ENCODE measurements at regions not wholly inside any gene's neighbourhood (a gene's known extent, or its start where the extent isn't known, plus 50 kb on each side); places are given as distances from the start of the nearest gene placed in this dataset.
"Not testable (repeated sequence)": the region's sequence is repeated elsewhere in the genome, so short reads cannot be mapped to it uniquely, and the experiment has no call there.

DNA sequence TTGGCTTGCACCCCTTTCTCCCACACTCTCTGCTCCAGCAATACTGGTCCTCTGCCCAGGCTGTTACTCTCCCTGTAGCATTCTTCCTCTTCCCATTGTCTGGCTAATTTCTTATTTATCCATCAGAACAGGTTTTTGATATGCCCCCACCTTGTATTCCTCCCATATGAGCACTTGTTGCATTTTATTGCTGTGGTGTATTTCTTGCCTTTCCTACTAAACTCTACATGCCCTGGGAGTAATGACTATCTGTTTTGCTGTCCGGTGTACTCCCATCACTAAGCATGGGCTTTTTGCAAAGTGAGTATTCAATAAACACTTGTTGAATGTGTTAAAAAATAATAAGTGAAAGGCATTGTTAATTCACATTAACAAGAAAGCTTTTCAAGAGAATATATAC is 104.3 kb upstream of the RANBP3L start:
- TF ChIP-seq, protein P1, sequence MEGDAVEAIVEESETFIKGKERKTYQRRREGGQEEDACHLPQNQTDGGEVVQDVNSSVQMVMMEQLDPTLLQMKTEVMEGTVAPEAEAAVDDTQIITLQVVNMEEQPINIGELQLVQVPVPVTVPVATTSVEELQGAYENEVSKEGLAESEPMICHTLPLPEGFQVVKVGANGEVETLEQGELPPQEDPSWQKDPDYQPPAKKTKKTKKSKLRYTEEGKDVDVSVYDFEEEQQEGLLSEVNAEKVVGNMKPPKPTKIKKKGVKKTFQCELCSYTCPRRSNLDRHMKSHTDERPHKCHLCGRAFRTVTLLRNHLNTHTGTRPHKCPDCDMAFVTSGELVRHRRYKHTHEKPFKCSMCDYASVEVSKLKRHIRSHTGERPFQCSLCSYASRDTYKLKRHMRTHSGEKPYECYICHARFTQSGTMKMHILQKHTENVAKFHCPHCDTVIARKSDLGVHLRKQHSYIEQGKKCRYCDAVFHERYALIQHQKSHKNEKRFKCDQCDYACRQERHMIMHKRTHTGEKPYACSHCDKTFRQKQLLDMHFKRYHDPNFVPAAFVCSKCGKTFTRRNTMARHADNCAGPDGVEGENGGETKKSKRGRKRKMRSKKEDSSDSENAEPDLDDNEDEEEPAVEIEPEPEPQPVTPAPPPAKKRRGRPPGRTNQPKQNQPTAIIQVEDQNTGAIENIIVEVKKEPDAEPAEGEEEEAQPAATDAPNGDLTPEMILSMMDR (IDR thresholded peaks at IDR 0.05; ENCODE audit: insufficient read depth, missing control alignments): no peak
- no peak for FAIRE-seq
- no peak for DNase-seq (ENCODE audit: insufficient read length, low spot score)

DNA sequence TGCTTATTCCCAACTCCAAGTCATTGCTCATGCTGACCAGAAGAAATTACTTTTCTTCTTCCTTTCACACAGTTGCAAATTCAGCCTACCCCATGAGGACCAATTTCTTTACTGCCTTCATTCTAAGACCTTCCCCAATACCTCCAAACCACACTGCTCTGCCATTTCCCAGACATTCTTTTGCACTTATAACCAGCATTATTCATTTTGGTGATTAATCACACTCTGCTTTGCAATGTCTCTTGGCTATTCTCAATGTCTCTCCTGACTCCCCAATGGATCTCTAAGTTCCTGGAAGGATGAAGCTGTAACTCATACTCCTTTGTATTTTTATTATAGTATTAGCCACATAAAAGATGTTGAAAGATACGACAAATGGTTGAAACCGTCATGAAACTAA is 105.7 kb upstream of the RANBP3L start:
- no peak for FAIRE-seq

DNA sequence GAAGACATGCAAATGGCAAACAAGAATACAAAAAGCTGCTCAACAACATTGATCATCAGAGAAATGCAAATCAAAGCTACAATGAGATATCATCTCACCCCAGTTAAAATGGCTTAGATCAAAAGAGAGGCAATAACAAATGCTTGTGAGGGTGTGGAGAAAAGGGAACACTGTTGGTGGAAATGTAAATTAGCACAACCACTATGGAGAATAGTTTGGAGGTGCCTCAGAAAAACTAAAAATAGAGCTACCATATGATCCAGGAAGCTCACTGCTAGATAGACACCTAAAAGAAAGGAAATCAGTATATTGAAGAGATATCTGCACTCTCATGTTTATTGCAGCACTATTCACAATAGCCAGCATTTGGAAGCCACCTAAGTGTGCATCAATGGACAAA is 108.0 kb upstream of the RANBP3L start:
- DNase-seq (ENCODE audit: insufficient read length, low spot score); FAIRE-seq: not testable (repeated sequence)

More for the DNA sequence above, 105.7 kb upstream of the RANBP3L start:
- TF ChIP-seq, protein P1 (IDR thresholded peaks at IDR 0.05; ENCODE audit: insufficient read depth, missing control alignments): no peak
- no peak for DNase-seq (ENCODE audit: insufficient read length, low spot score)

DNA sequence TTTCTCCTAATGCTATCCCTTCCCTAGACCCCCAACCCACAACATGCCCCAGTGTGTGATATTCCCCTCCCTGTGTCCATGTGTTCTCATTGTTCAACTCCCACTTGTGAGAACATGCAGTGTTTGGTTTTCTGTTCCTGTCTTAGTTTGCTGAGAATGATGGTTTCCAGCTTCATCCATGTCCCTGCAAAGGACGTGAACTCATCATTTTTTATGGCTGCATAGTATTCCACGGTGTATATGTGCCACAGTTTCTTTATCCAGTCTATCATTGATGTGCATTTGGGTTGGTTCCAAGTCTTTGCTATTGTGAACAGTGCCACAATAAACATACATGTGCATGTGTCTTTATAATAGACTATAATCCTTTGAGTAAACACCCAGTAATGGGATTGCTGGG is 109.0 kb upstream of the RANBP3L start:
- FAIRE-seq; DNase-seq (ENCODE audit: insufficient read length, low spot score): not testable (repeated sequence)

DNA sequence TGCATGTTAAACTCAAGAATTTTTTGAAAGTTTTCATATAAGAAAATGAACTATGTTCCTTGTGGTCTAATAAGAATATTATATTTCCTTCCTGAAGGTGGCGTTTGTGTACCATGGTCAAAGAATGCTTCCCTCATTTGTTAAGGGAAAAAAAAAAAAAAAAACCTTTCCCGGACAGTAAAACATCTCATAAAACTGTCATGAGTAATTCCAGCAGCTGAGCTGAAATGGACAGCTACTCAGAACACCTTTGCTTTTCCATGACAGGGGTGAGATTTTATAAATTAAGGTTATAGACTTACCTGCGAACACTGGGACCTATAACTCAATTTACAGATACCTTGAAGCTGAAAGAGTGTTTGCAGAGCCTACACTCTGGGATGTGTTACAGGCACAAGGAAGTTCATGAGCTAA is 113.2 kb upstream of the RANBP3L start:
- DNase-seq (ENCODE audit: insufficient read length, low spot score) (no peak), FAIRE-seq (no peak)
- TF ChIP-seq, protein P1 (IDR thresholded peaks at IDR 0.05; ENCODE audit: insufficient read depth, missing control alignments): peak; percentile 54

DNA sequence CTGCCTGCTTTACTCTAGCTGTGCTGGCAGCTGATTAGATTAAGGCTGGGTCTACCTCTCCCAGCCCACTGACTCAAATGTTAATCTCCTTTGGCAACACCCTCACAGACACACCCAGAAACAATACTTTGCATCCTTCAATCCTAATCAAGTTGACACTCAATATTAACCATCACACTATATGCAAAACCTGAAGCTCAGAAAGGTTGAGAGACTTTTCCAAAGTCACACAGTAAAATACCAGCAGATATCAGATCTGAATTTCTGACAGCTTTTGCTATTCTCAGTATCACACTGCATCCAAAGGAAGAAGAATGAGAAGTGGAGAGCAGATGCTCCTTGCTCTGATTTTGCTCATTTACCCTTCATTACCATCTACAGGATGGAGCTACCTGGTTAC is 114.9 kb upstream of the RANBP3L start:
- TF ChIP-seq, protein P1 (IDR thresholded peaks at IDR 0.05; ENCODE audit: insufficient read depth, missing control alignments): no peak
- FAIRE-seq (no peak), DNase-seq (ENCODE audit: insufficient read length, low spot score) (no peak)

DNA sequence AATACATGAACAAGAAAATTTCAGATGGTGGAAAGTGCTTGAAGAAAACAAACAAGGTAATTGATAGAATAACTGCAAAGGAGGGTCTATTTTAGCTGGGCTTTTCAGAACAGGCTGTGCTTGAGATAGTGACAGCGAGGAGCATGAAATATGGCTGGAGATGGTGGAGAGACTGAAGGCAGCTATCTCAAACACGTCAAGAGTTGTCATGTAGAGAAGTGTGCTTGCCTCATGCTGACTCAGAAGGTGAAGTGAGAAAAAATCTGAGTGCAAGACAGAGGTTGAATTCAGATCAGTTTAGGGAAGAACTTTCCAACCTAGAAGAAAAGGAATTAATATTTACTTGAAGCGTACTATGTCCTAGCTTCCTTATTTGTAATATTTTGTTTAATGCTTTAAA is 115.5 kb upstream of the RANBP3L start:
- DNase-seq (ENCODE audit: insufficient read length, low spot score) (no peak), FAIRE-seq (no peak)
- TF ChIP-seq, protein P1 (IDR thresholded peaks at IDR 0.05; ENCODE audit: insufficient read depth, missing control alignments): no peak

DNA sequence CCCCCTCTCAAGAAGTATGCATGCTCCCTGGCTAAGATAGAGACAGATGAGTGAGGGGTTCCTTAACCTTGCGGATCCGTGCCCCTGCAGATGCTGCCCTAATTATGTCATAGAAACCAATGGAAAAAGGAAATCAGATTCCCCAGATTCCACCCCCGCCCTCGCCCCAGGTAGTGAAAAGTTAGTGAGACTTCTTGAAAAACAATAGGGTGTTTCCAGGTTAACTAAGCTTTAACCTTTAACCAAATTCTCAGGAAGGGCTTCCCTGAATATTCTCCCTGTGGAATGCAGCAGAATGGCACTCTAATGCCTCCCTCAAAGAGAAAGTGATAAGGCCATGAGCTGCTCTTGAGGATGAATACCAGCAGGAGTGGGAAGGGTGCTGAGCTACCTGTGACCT is 116.0 kb upstream of the RANBP3L start:
- TF ChIP-seq, protein P1 (IDR thresholded peaks at IDR 0.05; ENCODE audit: insufficient read depth, missing control alignments): no peak
- FAIRE-seq: no peak
- no peak for DNase-seq (ENCODE audit: insufficient read length, low spot score)

Data from D721Med (cell line).